ENCODE measurements at regions not wholly inside any gene's neighbourhood (a gene's known extent, or its start where the extent isn't known, plus 50 kb on each side); places are given as distances from the start of the nearest gene placed in this dataset.
"Not testable (repeated sequence)": the region's sequence is repeated elsewhere in the genome, so short reads cannot be mapped to it uniquely, and the experiment has no call there.

DNA sequence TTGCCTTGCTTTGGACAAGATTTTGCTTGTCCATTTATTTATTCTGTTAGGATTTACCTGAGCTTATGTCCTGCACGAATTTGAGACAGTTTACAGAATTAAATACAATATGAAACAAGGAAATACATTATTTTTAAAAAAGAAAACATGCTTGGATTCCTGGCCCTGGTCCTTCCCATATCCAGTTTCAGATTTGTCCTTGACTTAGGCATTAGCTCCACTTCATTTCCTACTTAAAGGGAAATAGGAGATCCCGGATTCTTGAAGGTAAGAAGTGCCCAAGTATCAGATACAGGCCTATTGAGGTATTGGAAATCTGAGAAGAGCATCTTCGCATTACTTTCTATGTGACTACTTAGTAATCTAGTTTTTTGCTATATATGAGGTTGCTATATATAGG, 672.0 kb downstream of the SI start:
- Histone ChIP-seq H3K27me3 (replicated peaks; ENCODE audit: insufficient read depth, low read depth, low read length, poor library complexity) (no peaks in the 10 kb centered on the region), H3K27ac (ENCODE audit: low read depth, low read length, poor library complexity, severe bottlenecking) (no peak overlapping the region), H3K4me3 (ENCODE audit: low read depth, low read length, poor library complexity, severe bottlenecking) (no peak overlapping the region), H3K36me3 (ENCODE audit: insufficient read depth, low read length, poor library complexity, severe bottlenecking) (no peaks in the 10 kb centered on the region), H3K9me3 (ENCODE audit: low read depth, low read length, poor library complexity, severe bottlenecking) (no peaks in the 10 kb centered on the region), H3K4me1 (ENCODE audit: insufficient read depth, low read length, poor library complexity, severe bottlenecking) (no peaks in the 10 kb centered on the region)
- TF ChIP-seq CTCF (conservative IDR thresholded peaks at IDR 0.05; ENCODE audit: low read depth, low read length), result no peak
- TF ChIP-seq EZH2 (IDR thresholded peaks at IDR 0.05; ENCODE audit: borderline replicate concordance, low read depth, low read length, poor library complexity, severe bottlenecking), result no peak
- no peak for DNase-seq (ENCODE audit: low spot score)
- POLR2A ChIA-PET (ENCODE audit: low non-redundant PET), result no interaction called here
- CTCF ChIA-PET, result no interaction called here
- intact Hi-C loops (cut with micrococcal nuclease; ENCODE audit: unreplicated experiment), result no loop called here
- BruUV-seq (replicated peaks), result no TSS peak

DNA sequence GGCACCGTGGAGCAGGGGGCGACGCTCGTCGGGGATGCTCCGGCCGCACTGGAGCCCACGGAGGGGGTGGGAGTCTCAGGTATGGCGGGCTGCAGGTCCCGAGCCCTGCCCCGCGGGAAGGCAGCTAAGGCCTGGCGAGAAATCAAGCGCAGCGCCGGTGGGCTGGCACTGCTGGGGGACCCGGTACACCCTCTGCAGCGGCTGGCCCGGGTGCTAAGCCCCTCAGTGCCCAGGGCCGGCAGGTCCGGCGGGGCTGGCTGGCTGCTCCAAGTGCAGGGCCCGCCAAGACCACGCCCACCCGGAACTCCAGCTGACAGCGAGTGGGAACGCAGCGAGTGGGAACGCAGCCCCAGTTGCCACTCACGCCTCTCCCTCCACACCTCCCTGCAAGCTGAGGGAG, 676.4 kb downstream of the SI start:
- H3K4me3 ChIP-seq (ENCODE audit: low read depth, low read length, poor library complexity, severe bottlenecking), result no peak overlapping the region
- CTCF ChIA-PET, result no interaction called here
- no TSS peak for BruUV-seq (replicated peaks)
- H3K27me3 ChIP-seq (replicated peaks; ENCODE audit: insufficient read depth, low read depth, low read length, poor library complexity), result no peaks in the 10 kb centered on the region
- no peak for DNase-seq (ENCODE audit: low spot score)
- POLR2A ChIA-PET (ENCODE audit: low non-redundant PET), result no interaction called here
- H3K27ac ChIP-seq (ENCODE audit: low read depth, low read length, poor library complexity, severe bottlenecking), result no peak overlapping the region
- H3K36me3 ChIP-seq (ENCODE audit: insufficient read depth, low read length, poor library complexity, severe bottlenecking), result no peaks in the 10 kb centered on the region
- intact Hi-C loops (cut with micrococcal nuclease; ENCODE audit: unreplicated experiment), result no loop called here
- H3K4me1 ChIP-seq (ENCODE audit: insufficient read depth, low read length, poor library complexity, severe bottlenecking), result no peaks in the 10 kb centered on the region
- H3K9me3 ChIP-seq (ENCODE audit: low read depth, low read length, poor library complexity, severe bottlenecking), result no peaks in the 10 kb centered on the region
- TF ChIP-seq CTCF (conservative IDR thresholded peaks at IDR 0.05; ENCODE audit: low read depth, low read length), result no peak
- no peak for TF ChIP-seq EZH2 (IDR thresholded peaks at IDR 0.05; ENCODE audit: borderline replicate concordance, low read depth, low read length, poor library complexity, severe bottlenecking)

DNA sequence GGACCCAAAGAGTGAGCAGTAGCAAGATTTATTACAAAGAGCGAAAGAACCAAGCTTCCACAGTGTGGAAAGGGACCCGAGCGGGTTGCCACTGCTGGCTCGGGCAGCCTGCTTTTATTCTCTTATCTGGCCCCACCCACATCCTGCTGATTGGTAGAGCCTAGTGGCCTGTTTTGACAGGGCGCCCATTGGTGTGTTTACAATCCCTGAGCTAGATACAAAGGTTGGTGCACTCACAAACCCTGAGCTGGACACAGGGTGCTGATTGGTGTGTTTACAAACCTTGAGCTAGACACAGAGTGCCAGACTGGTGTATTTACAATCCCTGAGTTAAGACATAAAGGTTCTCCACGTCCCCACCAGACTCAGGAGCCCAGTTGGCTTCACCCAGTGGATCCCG, 676.9 kb downstream of the SI start:
- H3K9me3 ChIP-seq (ENCODE audit: low read depth, low read length, poor library complexity, severe bottlenecking); H3K4me3 ChIP-seq (ENCODE audit: low read depth, low read length, poor library complexity, severe bottlenecking); BruUV-seq (replicated peaks); H3K36me3 ChIP-seq (ENCODE audit: insufficient read depth, low read length, poor library complexity, severe bottlenecking); H3K27me3 ChIP-seq (replicated peaks; ENCODE audit: insufficient read depth, low read depth, low read length, poor library complexity); intact Hi-C loops (cut with micrococcal nuclease; ENCODE audit: unreplicated experiment); CTCF ChIA-PET; POLR2A ChIA-PET (ENCODE audit: low non-redundant PET); H3K27ac ChIP-seq (ENCODE audit: low read depth, low read length, poor library complexity, severe bottlenecking); H3K4me1 ChIP-seq (ENCODE audit: insufficient read depth, low read length, poor library complexity, severe bottlenecking); DNase-seq (ENCODE audit: low spot score): not testable (repeated sequence)

- no peaks in the 10 kb centered on the region for H3K4me1 ChIP-seq (ENCODE audit: insufficient read depth, low read length, poor library complexity, severe bottlenecking)
- no peaks in the 10 kb centered on the region for H3K27me3 ChIP-seq (replicated peaks; ENCODE audit: insufficient read depth, low read depth, low read length, poor library complexity)
- no peaks in the 10 kb centered on the region for H3K36me3 ChIP-seq (ENCODE audit: insufficient read depth, low read length, poor library complexity, severe bottlenecking)
- no peak for TF ChIP-seq EZH2 (IDR thresholded peaks at IDR 0.05; ENCODE audit: borderline replicate concordance, low read depth, low read length, poor library complexity, severe bottlenecking)
- TF ChIP-seq CTCF (conservative IDR thresholded peaks at IDR 0.05; ENCODE audit: low read depth, low read length), result no peak
- intact Hi-C loops (cut with micrococcal nuclease; ENCODE audit: unreplicated experiment), result no loop called here
- CTCF ChIA-PET, result no interaction called here
- POLR2A ChIA-PET (ENCODE audit: low non-redundant PET), result no interaction called here
- DNase-seq (ENCODE audit: low spot score), result no peak
- no peak overlapping the region for H3K4me3 ChIP-seq (ENCODE audit: low read depth, low read length, poor library complexity, severe bottlenecking)
- H3K9me3 ChIP-seq (ENCODE audit: low read depth, low read length, poor library complexity, severe bottlenecking), result no peaks in the 10 kb centered on the region
- BruUV-seq (replicated peaks), result no TSS peak
- no peak overlapping the region for H3K27ac ChIP-seq (ENCODE audit: low read depth, low read length, poor library complexity, severe bottlenecking)
These were observed 680.8 kb downstream of the SI start for GRCh38 chr3:164397462-164397861.

All from A673 (cell line).